ENCODE measurements at regions not wholly inside any gene's neighbourhood (a gene's known extent, or its start where the extent isn't known, plus 50 kb on each side); places are given as distances from the start of the nearest gene placed in this dataset.

DNA sequence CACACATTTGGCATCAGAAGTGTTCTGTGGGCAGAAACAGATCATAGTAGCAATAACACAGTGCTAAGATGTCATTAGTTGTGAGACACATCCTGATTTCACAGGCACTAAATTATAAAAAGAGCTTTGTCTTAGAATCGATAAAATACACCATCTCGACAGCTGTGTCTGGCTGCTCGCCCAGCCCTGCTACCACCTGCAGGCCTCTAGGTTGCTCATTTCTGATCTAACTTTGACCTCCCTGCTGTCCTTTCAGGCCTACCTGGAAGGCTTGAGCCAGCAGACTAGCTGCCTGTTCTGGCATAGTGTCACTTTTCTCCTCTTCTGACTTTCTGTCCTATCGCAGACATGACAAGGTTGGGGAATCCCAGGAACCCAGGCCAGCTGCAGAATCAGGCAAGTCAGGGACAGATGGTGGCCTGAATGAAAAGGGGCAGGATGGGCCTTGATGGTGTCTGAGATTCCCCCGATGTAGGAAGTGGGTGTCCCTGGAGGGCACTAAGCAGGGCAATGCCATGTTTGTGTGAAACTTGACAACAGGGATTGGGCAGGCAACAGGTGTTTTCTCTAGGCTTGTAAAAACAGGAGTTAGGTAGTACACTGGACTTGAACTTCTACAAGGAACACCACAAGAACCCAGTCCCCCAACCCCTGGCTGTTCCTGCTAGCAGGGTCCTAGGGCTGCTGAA, 66.6 kb upstream of the RHOU start:
- TF ChIP-seq FOXA1 (IDR thresholded peaks at IDR 0.05) (no peak), BHLHE40 (IDR thresholded peaks at IDR 0.05; ENCODE audit: borderline replicate concordance) (no peak), FOXM1 (IDR thresholded peaks at IDR 0.05; ENCODE audit: borderline replicate concordance) (no peak), NFRKB (IDR thresholded peaks at IDR 0.05) (no peak)

All from HEK293T (cell line).